Eye (tissue), 1 donor: ENCODE measurements at regions not wholly inside any gene's neighbourhood (a gene's known extent, or its start where the extent isn't known, plus 50 kb on each side); places are given as distances from the start of the nearest gene placed in this dataset.
A peak's percentile ranks its signal among the peaks of the same experiment; 100 is the strongest.
"Not testable (repeated sequence)": the region's sequence is repeated elsewhere in the genome, so short reads cannot be mapped to it uniquely, and the experiment has no call there.

Experiments used
- DNase-seq: peaks from one replicate; pipeline ENCODE4 v3.0.0-alpha.2; 2015

GRCh38 chr5:79924936-79925893, 65.8 kb downstream of the MTX3 start:
- no peak for DNase-seq

DNA sequence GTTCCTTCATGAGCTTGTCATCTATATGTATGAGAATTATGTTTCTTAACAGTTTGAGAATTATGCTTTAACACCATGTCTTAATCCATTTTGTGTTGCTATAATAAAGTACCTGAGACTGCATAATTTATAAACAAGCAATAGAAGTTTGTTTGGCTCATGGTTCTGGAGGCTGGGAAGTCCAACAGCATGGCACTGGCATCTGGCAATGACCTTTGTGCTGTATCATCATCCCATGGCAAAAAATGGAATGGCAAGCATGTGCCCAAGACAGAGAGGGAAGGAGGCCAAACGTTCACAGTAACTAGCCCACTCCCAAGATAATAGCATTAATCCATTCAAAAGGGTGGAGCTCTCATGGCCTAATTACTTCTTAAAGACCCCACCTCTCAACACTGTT, 67.6 kb downstream of the MTX3 start:
- DNase-seq, result no peak

DNA sequence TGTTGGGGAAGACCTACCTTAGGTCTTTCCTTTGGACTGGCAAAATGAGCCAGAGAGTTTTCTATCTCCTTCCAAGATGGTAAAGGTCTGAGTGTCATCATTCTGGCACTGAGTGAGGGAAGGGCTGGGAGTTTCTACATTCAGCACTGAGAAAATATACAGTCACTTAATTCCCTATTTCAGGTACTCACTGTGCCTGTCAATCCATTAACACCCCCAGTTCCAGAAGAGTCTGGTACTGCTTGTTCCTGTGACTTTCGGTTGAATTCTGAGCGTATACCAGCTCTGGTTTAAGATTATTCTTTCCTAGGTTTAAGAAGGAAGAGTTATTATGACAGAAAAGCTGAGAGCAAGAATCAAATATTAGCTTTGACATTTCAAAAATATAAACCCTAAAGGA, 68.4 kb downstream of the MTX3 start:
- no peak for DNase-seq

DNA sequence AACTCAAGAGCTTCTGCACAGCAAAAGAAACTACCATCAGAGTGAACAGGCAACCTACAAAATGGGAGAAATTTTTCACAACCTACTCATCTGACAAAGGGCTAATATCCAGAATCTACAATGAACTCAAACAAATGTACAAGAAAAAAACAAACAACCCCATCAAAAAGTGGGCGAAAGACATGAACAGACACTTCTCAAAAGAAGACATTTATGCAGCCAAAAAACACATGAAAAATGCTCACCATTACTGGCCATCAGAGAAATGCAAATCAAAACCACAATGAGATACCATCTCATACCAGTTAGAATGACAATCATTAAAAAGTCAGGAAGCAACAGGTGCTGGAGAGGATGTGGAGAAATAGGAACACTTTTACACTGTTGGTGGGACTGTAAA, 83.6 kb downstream of the MTX3 start:
- not testable (repeated sequence) for DNase-seq

GRCh38 chr5:79902571-79902970, 88.5 kb downstream of the MTX3 start:
- not testable (repeated sequence) for DNase-seq

DNA sequence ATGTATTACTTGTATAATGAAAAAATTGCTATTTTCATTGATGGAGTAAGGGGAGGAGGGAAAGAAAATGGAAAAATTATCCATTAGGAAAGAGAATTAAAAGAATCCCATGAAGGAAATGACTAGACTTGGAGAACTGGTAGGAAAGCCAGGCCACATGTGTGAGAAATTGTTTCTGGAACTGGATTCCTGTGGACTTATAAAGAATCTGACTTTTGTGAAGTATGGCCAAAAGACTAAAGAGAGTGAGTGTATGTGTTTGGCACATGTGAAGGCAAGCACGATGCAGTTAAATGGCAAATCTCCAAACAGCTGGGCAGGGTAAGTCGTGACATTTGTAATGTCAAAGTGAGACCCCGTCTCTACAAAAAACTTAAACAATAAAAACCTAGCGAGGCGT, 89.4 kb downstream of the MTX3 start:
- DNase-seq, result no peak

- DNase-seq, result no peak
Measured at GRCh38 chr5:79898611-79899010, 92.5 kb downstream of the MTX3 start.

GRCh38 chr5:79893976-79894375, 97.1 kb downstream of the MTX3 start:
- no peak for DNase-seq

DNA sequence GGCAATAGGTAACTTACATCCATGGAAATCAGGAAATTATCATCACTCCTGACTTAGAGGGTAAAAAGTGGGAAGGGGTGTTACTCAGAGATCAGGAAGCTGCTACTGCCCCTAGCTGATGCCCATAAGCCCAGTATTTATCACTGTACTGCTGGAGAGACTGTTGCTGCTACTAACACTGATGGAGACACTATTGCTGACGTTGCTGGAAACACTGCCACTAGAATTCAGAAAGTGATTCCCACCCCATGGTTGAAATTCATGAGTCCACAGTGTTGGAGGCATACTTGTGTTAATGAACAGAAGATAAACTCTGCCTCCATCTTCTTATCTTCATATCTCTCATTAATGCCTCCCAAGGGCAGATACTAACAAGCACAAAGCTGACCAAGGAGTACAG, 97.6 kb downstream of the MTX3 start:
- DNase-seq, result no peak

DNA sequence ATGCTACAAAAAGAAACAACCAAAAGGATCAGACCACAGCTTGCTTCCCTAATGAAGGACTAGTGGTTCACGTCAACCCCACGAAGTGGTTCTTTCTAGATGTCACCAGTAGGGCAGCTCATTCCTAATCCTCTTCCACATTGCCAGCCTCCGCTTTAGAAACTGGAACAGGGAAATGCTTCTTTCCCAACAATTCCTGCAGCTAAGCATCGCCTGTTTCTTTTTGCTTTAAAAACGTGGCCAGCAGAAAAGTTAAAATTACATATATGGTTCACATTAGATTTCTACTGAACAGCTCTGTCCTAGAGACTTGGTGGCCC, 100.2 kb downstream of the MTX3 start:
- DNase-seq, result no peak

DNA sequence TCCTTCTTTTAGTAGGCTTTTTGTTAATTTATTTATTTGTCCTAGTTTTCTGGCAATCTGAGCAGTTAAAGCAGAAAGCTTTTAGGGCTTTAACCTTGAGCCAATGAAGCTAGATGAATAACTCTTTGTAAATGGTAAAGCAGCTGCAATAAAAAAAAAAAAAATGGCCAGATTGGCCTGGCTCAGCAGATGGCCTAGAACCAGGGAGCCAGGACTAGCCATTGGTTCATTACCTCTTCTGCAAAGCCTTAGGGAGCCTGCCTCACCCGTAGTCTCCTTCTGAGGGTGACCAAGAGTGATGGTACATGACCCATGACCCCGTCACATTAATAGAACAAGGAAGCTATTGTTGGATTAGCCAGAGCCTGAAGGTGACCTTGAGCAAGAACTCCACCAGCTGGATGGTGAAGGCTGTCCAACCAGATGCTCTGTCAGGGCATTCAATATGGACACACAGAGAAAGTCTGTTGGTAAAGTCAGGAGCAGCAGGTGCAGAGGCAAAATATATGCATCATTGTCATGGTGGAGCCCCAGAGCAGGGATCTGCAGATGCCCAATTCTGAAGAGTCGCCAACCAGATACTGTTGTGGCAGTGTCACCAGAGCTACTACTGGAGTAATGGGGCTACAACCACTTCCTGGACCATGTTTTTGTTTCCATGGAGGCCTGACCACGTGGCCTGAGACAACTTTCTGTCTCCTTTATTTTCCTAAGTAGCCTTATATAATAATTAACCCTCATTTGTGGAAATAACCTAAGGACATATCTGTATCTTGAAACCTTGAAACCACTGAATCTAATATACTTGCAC, 100.7 kb downstream of the MTX3 start:
- DNase-seq, result no peak

DNA sequence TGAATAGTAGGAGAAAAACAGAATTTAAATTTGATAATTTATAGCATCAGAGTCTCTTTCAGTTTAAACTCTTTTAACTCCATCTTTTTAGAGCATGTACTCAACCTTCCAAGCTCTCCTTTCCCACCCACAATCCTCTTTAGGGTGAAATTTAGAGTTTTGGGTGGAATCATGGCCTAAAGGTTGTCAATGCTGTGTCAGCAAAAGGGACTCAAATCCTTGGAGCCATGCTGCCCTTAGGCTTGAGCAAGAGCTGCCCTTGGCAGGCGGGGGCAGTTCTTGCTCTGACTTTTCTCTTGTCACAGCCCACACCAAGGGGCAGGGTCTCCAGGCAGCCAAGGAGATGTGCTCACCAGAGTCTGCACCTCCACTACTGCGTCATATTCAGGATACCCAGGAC, 102.4 kb downstream of the MTX3 start:
- no peak for DNase-seq

GRCh38 chr5:79886925-79887655, 104.0 kb downstream of the MTX3 start:
- no peak for DNase-seq

DNA sequence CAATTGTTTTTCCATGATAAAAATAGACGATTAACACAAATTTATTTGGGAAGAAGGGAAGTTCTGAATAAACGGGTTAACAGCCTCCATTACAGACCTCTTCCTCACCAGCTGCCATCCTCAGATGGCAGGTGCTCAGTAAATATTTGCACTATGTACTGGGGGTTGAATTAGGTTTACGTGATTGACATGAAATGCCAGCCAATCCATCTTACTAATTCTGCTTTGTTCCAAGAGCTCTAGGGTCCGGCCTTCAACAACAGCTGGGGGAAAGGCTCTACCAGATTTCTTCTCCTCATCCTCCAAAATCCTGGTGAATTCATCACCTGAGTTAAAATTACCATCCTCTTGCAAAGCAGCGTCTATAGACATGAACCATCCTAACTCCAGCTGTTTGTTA, 104.6 kb downstream of the MTX3 start:
- DNase-seq, result no peak

GRCh38 chr5:79879880-79880279, 111.2 kb downstream of the MTX3 start:
- not testable (repeated sequence) for DNase-seq

DNA sequence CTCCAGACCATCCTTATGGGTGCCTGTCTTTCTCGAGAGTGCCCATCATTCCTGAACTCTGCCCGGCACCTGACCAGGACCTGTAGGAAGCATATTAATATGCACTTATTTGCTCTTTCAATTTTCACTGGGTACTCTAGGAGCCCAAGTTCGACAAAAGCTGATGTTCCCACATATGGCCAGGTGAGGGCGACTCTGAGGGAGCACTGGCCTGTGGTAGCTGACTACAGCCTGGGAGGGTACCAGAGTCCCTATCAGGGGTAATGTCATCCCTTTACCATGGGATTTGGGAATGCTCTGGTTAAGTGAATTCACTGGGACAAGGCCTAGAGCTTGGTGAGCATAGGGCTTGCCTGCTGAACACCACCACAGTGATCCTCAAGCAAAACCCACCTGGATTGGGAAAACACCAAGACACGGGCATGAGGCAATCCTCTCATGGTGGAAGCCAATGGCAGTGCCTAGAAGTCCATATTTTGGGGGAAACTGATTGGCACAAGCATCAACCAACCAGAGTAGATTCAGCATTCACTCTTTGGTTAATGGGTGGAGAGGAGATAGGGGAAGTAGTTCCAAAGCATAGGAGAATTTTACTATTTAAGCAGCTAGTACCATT, 112.2 kb downstream of the MTX3 start:
- DNase-seq, result no peak

GRCh38 chr5:79878136-79878679, 112.9 kb downstream of the MTX3 start:
- DNase-seq, result no peak

DNA sequence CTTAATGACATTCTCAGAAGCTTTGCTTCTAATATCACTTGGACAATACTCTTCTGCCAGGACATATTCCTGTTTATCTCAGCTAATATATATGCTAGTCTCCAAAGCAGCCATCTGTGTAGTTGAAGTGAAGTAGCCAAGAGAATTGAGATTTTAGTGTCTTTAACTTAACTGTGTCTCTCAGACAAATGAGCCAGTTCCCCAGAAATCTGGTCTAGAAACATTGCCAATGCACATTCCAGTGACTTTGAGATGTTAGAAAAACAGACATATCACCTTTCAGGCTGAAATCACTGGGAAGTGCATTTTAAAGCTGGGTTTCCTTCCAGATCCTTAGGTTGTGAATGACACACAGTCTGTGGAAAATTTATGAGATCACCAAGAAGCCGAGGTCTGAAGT, 114.6 kb downstream of the MTX3 start:
- peak; percentile 6 for DNase-seq

- DNase-seq, result no peak
Measured at GRCh38 chr5:79875230-79875629, 115.8 kb downstream of the MTX3 start.

GRCh38 chr5:79873187-79873586, 117.9 kb downstream of the MTX3 start:
- no peak for DNase-seq

DNA sequence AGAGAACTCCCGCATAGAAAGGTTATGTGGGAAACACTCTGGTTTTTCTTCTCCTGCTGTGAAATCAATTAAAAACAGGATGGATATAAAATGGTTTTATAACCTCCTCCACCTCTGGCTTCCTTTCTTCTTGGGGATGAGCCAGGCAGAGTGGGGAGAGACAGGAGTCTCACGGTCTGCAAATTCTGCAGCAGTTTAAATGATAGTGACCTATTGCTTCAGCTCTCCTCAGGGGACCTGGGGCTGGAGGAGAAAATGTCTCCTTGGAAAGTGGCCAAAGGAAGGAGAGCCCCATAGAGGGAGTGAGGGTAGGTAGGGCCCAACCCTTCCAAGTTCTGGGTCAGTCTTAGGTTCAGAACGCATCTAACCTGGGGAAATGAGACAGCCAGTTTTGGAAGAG, 118.8 kb downstream of the MTX3 start:
- no peak for DNase-seq

- no peak for DNase-seq
Measured at GRCh38 chr5:79871364-79872120, 119.5 kb downstream of the MTX3 start.
